ENCODE measurements at regions not wholly inside any gene's neighbourhood (a gene's known extent, or its start where the extent isn't known, plus 50 kb on each side); places are given as distances from the start of the nearest gene placed in this dataset.

DNA sequence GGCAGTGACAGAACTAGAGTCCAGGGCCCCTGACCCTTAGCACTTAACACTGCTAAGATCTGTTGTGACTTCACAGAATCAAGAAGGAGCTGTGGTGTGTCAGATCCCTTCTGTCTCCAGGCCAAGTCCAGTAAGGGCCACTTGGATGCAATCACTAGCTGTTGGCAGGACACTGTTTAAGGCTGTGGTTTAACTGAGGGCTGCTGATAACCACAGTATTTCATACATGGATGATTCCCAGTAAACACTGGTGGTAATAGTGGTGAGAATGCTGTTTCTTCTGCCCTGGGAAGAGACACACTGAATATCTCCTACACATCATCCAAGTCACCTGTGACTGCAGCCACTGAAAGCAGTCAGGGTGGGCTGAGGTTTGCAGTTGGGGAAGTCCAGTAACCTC, 77.7 kb upstream of the FBXO11 start:
- no peak for TF ChIP-seq ZFP30 (CRISPR knock-in tag; IDR thresholded peaks at IDR 0.05)
- TF ChIP-seq TOX (CRISPR knock-in tag; IDR thresholded peaks at IDR 0.05; ENCODE audit: borderline replicate concordance) = no peak
- TF ChIP-seq ZC3H10 (CRISPR knock-in tag; IDR thresholded peaks at IDR 0.05) = no peak
